ENCODE measurements at regions not wholly inside any gene's neighbourhood (a gene's known extent, or its start where the extent isn't known, plus 50 kb on each side); places are given as distances from the start of the nearest gene placed in this dataset.

DNA sequence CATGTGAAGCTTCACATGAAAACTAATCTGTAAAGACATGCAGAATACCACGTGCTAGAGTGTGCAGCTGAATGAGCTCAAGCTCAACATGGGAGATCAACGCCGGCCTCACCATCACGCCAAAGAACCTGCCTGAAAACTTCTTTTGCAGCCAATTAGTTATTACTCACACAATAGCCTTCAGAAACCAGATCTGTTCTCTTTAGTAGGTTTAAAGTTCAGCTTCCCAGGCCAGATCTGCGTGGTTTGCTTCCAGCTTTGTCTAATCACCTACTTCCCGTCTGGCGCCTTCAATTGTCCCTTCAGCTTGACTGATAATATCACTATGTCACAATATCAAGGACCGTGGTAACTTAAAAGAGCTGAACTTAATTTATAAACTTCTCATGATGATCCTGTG, 68.0 kb upstream of the ZNF236 start:
- no TSS peak for BruUV-seq (replicated peaks)
- Histone ChIP-seq H4K20me1 (ENCODE audit: insufficient read depth, low read length) (no peaks in the 10 kb centered on the region), H3K79me2 (ENCODE audit: insufficient read depth, low read depth, low read length) (no peaks in the 10 kb centered on the region), H3K9me3 (ENCODE audit: low read length) (0 out of 2 replicates have a peak, but pooled peaks cover under 1% of the 10 kb centered on the region), H3K4me2 (ENCODE audit: low read length) (no peak overlapping the region), H3K27ac (ENCODE audit: low read depth, low read length, poor library complexity, severe bottlenecking) (no peak overlapping the region), H2AFZ (ENCODE audit: low read length) (no peak overlapping the region), H3K4me3 (ENCODE audit: low read depth, low read length, poor library complexity, severe bottlenecking) (no peak overlapping the region), H3K36me3 (ENCODE audit: insufficient read depth, low read length) (no peaks in the 10 kb centered on the region), H3K4me1 (ENCODE audit: insufficient read depth, low read length, poor library complexity, severe bottlenecking) (no peaks in the 10 kb centered on the region), H3K9me2 (ENCODE audit: insufficient read depth, low read length) (no peaks in the 10 kb centered on the region)
- TF ChIP-seq, protein P1, sequence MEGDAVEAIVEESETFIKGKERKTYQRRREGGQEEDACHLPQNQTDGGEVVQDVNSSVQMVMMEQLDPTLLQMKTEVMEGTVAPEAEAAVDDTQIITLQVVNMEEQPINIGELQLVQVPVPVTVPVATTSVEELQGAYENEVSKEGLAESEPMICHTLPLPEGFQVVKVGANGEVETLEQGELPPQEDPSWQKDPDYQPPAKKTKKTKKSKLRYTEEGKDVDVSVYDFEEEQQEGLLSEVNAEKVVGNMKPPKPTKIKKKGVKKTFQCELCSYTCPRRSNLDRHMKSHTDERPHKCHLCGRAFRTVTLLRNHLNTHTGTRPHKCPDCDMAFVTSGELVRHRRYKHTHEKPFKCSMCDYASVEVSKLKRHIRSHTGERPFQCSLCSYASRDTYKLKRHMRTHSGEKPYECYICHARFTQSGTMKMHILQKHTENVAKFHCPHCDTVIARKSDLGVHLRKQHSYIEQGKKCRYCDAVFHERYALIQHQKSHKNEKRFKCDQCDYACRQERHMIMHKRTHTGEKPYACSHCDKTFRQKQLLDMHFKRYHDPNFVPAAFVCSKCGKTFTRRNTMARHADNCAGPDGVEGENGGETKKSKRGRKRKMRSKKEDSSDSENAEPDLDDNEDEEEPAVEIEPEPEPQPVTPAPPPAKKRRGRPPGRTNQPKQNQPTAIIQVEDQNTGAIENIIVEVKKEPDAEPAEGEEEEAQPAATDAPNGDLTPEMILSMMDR (conservative IDR thresholded peaks at IDR 0.05; ENCODE audit: low read length): no peak
- TF ChIP-seq EZH2phosphoT487 (IDR thresholded peaks at IDR 0.05; ENCODE audit: borderline replicate concordance, low read depth, low read length): no peak
- ChIA-PET CTCF (ENCODE audit: unreplicated experiment) (no interaction called here), POLR2A (no interaction called here)
- intact Hi-C loops (cut with micrococcal nuclease; ENCODE audit: unreplicated experiment): no loop called here
- DNase-seq (ENCODE audit: low spot score): no peak

DNA sequence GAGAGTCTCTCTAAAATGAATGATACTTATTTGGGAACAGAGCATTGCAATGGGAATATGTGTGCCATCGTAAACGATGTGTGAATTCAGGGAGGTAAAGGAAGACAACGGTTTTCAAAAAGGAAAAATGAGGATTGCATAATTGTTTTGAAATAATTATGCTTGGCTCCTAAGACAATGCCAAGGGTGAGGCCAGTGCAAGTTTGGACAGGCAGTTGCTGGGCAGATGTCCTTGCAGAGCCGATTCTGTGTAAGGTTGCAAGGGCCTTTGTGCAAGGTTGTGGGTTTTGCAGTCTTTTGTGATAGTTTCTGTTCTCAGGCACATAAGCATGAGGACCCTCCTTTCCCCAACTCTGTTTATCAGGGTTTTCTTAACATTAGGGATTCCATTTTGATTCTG, 70.0 kb upstream of the ZNF236 start:
- POLR2A ChIA-PET: no interaction called here
- no peak overlapping the region for H3K4me2 ChIP-seq (ENCODE audit: low read length)
- H3K36me3 ChIP-seq (ENCODE audit: insufficient read depth, low read length): no peaks in the 10 kb centered on the region
- intact Hi-C loops (cut with micrococcal nuclease; ENCODE audit: unreplicated experiment): no loop called here
- TF ChIP-seq EZH2phosphoT487 (IDR thresholded peaks at IDR 0.05; ENCODE audit: borderline replicate concordance, low read depth, low read length): no peak
- TF ChIP-seq, protein P1 (conservative IDR thresholded peaks at IDR 0.05; ENCODE audit: low read length): no peak
- no peak overlapping the region for H3K27ac ChIP-seq (ENCODE audit: low read depth, low read length, poor library complexity, severe bottlenecking)
- BruUV-seq (replicated peaks): no TSS peak
- H3K9me3 ChIP-seq (ENCODE audit: low read length): 0 out of 2 replicates have a peak, but pooled peaks cover 4% of the 10 kb centered on the region
- no peak overlapping the region for H2AFZ ChIP-seq (ENCODE audit: low read length)
- CTCF ChIA-PET (ENCODE audit: unreplicated experiment): no interaction called here
- H3K4me3 ChIP-seq (ENCODE audit: low read depth, low read length, poor library complexity, severe bottlenecking): no peak overlapping the region
- no peak for DNase-seq (ENCODE audit: low spot score)
- H3K9me2 ChIP-seq (ENCODE audit: insufficient read depth, low read length): no peaks in the 10 kb centered on the region
- H4K20me1 ChIP-seq (ENCODE audit: insufficient read depth, low read length): no peaks in the 10 kb centered on the region
- H3K79me2 ChIP-seq (ENCODE audit: insufficient read depth, low read depth, low read length): no peaks in the 10 kb centered on the region
- no peaks in the 10 kb centered on the region for H3K4me1 ChIP-seq (ENCODE audit: insufficient read depth, low read length, poor library complexity, severe bottlenecking)

DNA sequence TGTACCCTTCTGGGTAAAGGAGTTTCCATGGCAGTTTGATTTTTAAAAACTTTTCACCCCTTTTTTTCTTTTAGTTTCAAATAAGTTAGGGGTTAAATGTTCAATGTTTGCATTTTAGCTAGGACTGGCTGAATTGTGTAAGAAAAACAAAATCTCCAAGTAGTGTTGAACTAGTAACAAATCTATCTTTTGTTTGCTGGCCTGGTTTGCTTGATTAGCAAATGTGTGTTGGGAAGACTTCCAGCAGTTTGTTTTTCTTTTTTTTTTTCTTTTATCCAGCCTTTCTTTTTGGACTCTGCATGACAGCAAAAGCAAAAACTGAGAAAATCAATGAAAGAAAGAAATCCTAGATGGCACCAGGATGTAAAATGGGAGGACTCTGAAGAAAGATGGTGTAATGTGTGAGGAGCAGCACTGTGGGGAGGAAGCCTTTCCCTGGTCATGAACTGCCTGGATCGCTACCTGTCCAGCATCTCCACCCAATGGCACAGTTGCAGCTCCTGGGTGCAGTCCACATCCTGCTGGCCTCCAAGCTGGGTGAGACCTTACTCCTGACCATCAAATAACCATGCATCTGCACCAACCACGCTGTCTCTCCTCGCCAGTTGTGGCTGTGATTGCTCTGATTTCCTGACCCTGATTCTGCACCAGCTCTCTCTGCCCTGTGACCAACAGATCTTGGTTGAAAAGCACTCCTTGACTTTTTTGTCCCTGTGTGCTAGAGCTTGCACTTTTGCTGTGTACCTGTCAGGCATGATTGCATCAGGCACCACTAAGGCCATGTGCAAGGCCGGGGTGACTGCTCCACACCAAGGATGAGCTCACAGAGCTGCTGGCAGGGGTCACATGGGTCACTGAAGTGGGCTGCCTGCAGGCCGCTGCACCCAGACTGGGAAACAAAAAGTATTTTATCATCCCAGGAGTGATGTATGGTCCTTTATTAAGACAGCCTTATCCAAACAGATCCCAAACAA, 71.2 kb upstream of the ZNF236 start:
- BruUV-seq (replicated peaks): no TSS peak
- Histone ChIP-seq H3K27ac (ENCODE audit: low read depth, low read length, poor library complexity, severe bottlenecking) (no peak overlapping the region), H3K4me1 (ENCODE audit: insufficient read depth, low read length, poor library complexity, severe bottlenecking) (no peaks in the 10 kb centered on the region), H3K4me2 (ENCODE audit: low read length) (no peak overlapping the region), H3K36me3 (ENCODE audit: insufficient read depth, low read length) (no peaks in the 10 kb centered on the region), H4K20me1 (ENCODE audit: insufficient read depth, low read length) (no peaks in the 10 kb centered on the region), H3K4me3 (ENCODE audit: low read depth, low read length, poor library complexity, severe bottlenecking) (no peak overlapping the region), H2AFZ (ENCODE audit: low read length) (no peak overlapping the region), H3K79me2 (ENCODE audit: insufficient read depth, low read depth, low read length) (no peaks in the 10 kb centered on the region), H3K9me2 (ENCODE audit: insufficient read depth, low read length) (no peaks in the 10 kb centered on the region), H3K9me3 (ENCODE audit: low read length) (0 out of 2 replicates have a peak, but pooled peaks cover 4% of the 10 kb centered on the region)
- ChIA-PET POLR2A (no interaction called here), CTCF (ENCODE audit: unreplicated experiment) (no interaction called here)
- no peak for DNase-seq (ENCODE audit: low spot score)
- TF ChIP-seq, protein P1 (conservative IDR thresholded peaks at IDR 0.05; ENCODE audit: low read length): no peak
- TF ChIP-seq EZH2phosphoT487 (IDR thresholded peaks at IDR 0.05; ENCODE audit: borderline replicate concordance, low read depth, low read length): no peak
- intact Hi-C loops (cut with micrococcal nuclease; ENCODE audit: unreplicated experiment): no loop called here

Data from OCI-LY7 (cell line).